Mucosa of stomach (tissue), 1 donor: ENCODE measurements at regions not wholly inside any gene's neighbourhood (a gene's known extent, or its start where the extent isn't known, plus 50 kb on each side); places are given as distances from the start of the nearest gene placed in this dataset.

Experiments used
- H3K27me3 ChIP-seq: one replicate; pipeline ENCODE4 v1.7.0; 2013; ENCODE audit warnings: mild to moderate bottlenecking, low read length; ENCODE audit not compliant: control insufficient read depth, insufficient read depth
- H3K36me3 ChIP-seq: one replicate; pipeline ENCODE4 v1.7.0; 2013; ENCODE audit warnings: low read length; ENCODE audit not compliant: control insufficient read depth, insufficient read depth
- H3K4me1 ChIP-seq: one replicate; pipeline ENCODE4 v1.7.0; 2013; ENCODE audit warnings: mild to moderate bottlenecking, low read length; ENCODE audit not compliant: control insufficient read depth, insufficient read depth
- H3K4me3 ChIP-seq: one replicate; pipeline ENCODE4 v1.7.0; 2013; ENCODE audit warnings: low read length
- H3K9ac ChIP-seq: one replicate; pipeline ENCODE4 v1.7.0; 2013; ENCODE audit warnings: mild to moderate bottlenecking, low read length, moderate library complexity
- H3K9me3 ChIP-seq: one replicate; pipeline ENCODE4 v1.7.0; 2013; ENCODE audit warnings: mild to moderate bottlenecking, low read length, moderate library complexity; ENCODE audit not compliant: control insufficient read depth
- donor health status: Pancreatic carcinoma.

GRCh38 chr20:4532772-4533171, 153.5 kb upstream of the PRNP start:
- H3K4me3 ChIP-seq = no peak overlapping the region
- H3K4me1 ChIP-seq = no peaks in the 10 kb centered on the region
- no peak overlapping the region for H3K9ac ChIP-seq
- H3K36me3 ChIP-seq = no peaks in the 10 kb centered on the region
- H3K9me3 ChIP-seq = no peaks in the 10 kb centered on the region
- H3K27me3 ChIP-seq = no peaks in the 10 kb centered on the region

GRCh38 chr20:4524792-4525191, 161.5 kb upstream of the PRNP start:
- H3K36me3 ChIP-seq = no peaks in the 10 kb centered on the region
- H3K27me3 ChIP-seq = no peaks in the 10 kb centered on the region

GRCh38 chr20:4524307-4524706, 161.9 kb upstream of the PRNP start:
- Histone ChIP-seq H3K9me3 (no peaks in the 10 kb centered on the region), H3K4me1 (no peaks in the 10 kb centered on the region)

More at GRCh38 chr20:4524792-4525191, 161.5 kb upstream of the PRNP start:
- no peak overlapping the region for H3K9ac ChIP-seq
- H3K4me3 ChIP-seq = no peak overlapping the region
- no peaks in the 10 kb centered on the region for H3K4me1 ChIP-seq
- H3K9me3 ChIP-seq = no peaks in the 10 kb centered on the region

GRCh38 chr20:4522310-4522709, 163.9 kb upstream of the PRNP start:
- Histone ChIP-seq H3K9me3 (no peaks in the 10 kb centered on the region), H3K36me3 (no peaks in the 10 kb centered on the region), H3K27me3 (no peaks in the 10 kb centered on the region), H3K4me3 (no peak overlapping the region), H3K4me1 (no peaks in the 10 kb centered on the region), H3K9ac (no peak overlapping the region)

More at GRCh38 chr20:4524307-4524706, 161.9 kb upstream of the PRNP start:
- H3K36me3 ChIP-seq = no peaks in the 10 kb centered on the region
- H3K4me3 ChIP-seq = no peak overlapping the region
- H3K9ac ChIP-seq = no peak overlapping the region
- no peaks in the 10 kb centered on the region for H3K27me3 ChIP-seq

- Histone ChIP-seq H3K9ac (no peak overlapping the region), H3K9me3 (no peaks in the 10 kb centered on the region), H3K4me1 (no peaks in the 10 kb centered on the region), H3K27me3 (no peaks in the 10 kb centered on the region), H3K36me3 (no peaks in the 10 kb centered on the region), H3K4me3 (no peak overlapping the region)
Measured at GRCh38 chr20:4521170-4521968, 164.9 kb upstream of the PRNP start.

GRCh38 chr20:4519534-4519933, 166.7 kb upstream of the PRNP start:
- Histone ChIP-seq H3K36me3 (no peaks in the 10 kb centered on the region), H3K9me3 (no peaks in the 10 kb centered on the region), H3K9ac (no peak overlapping the region), H3K27me3 (no peaks in the 10 kb centered on the region), H3K4me3 (no peak overlapping the region), H3K4me1 (no peaks in the 10 kb centered on the region)

GRCh38 chr20:4516876-4517275, 169.4 kb upstream of the PRNP start:
- no peak overlapping the region for H3K9ac ChIP-seq
- H3K9me3 ChIP-seq = no peaks in the 10 kb centered on the region
- no peak overlapping the region for H3K4me3 ChIP-seq
- H3K27me3 ChIP-seq = no peaks in the 10 kb centered on the region
- no peaks in the 10 kb centered on the region for H3K36me3 ChIP-seq
- no peaks in the 10 kb centered on the region for H3K4me1 ChIP-seq

GRCh38 chr20:4513720-4514119, 172.5 kb upstream of the PRNP start:
- Histone ChIP-seq H3K9me3 (no peaks in the 10 kb centered on the region), H3K9ac (no peak overlapping the region), H3K4me3 (no peak overlapping the region), H3K27me3 (no peaks in the 10 kb centered on the region), H3K4me1 (no peaks in the 10 kb centered on the region), H3K36me3 (no peaks in the 10 kb centered on the region)

GRCh38 chr20:4512891-4513550, 173.2 kb upstream of the PRNP start:
- no peak overlapping the region for H3K4me3 ChIP-seq
- H3K9me3 ChIP-seq = no peaks in the 10 kb centered on the region
- H3K36me3 ChIP-seq = no peaks in the 10 kb centered on the region
- H3K27me3 ChIP-seq = no peaks in the 10 kb centered on the region
- H3K4me1 ChIP-seq = no peaks in the 10 kb centered on the region
- H3K9ac ChIP-seq = no peak overlapping the region

- H3K4me3 ChIP-seq = no peak overlapping the region
- no peaks in the 10 kb centered on the region for H3K27me3 ChIP-seq
- no peaks in the 10 kb centered on the region for H3K36me3 ChIP-seq
- no peak overlapping the region for H3K9ac ChIP-seq
- no peaks in the 10 kb centered on the region for H3K4me1 ChIP-seq
- H3K9me3 ChIP-seq = no peaks in the 10 kb centered on the region
Measured at GRCh38 chr20:4511776-4512175, 174.5 kb upstream of the PRNP start.

- Histone ChIP-seq H3K4me3 (no peak overlapping the region), H3K36me3 (no peaks in the 10 kb centered on the region), H3K4me1 (no peaks in the 10 kb centered on the region), H3K27me3 (no peaks in the 10 kb centered on the region), H3K9me3 (no peaks in the 10 kb centered on the region), H3K9ac (no peak overlapping the region)
Measured at GRCh38 chr20:4509825-4510522, 176.3 kb upstream of the PRNP start.

GRCh38 chr20:4508773-4509172, 177.5 kb upstream of the PRNP start:
- Histone ChIP-seq H3K4me1 (no peaks in the 10 kb centered on the region), H3K9ac (no peak overlapping the region), H3K36me3 (no peaks in the 10 kb centered on the region), H3K27me3 (no peaks in the 10 kb centered on the region), H3K9me3 (no peaks in the 10 kb centered on the region), H3K4me3 (no peak overlapping the region)
